OCI-LY1 (cell line): ENCODE measurements at regions not wholly inside any gene's neighbourhood (a gene's known extent, or its start where the extent isn't known, plus 50 kb on each side); places are given as distances from the start of the nearest gene placed in this dataset.

ENCODE experiments used
- H2AFZ ChIP-seq: fragments of 200-600 bp; sonication (generic), shearing (Covaris generic); 2 replicates; pipeline ENCODE4 v1.6.0; 2014; ENCODE audit warnings: antibody characterized with exemption, mild to moderate bottlenecking, low read length
- H3F3A ChIP-seq: fragments of 200-600 bp; sonication (generic), shearing (Covaris generic); 2 replicates; pipeline ENCODE4 v1.6.0; 2014; ENCODE audit warnings: mild to moderate bottlenecking, antibody characterized with exemption, low read length, moderate library complexity; ENCODE audit not compliant: insufficient read depth
- H3K27ac ChIP-seq: fragments of 200-600 bp; sonication (generic); 2 replicates; pipeline ENCODE4 v1.5.1; 2014; ENCODE audit warnings: low read length, mixed run types, mild to moderate bottlenecking, low read depth; ENCODE audit not compliant: poor library complexity, severe bottlenecking
- H3K27me3 ChIP-seq: fragments of 200-600 bp; sonication (generic); 2 replicates; pipeline ENCODE4 v1.6.0; 2014; ENCODE audit warnings: antibody characterized with exemption, mild to moderate bottlenecking, low read length, moderate library complexity; ENCODE audit not compliant: insufficient read depth
- H3K36me3 ChIP-seq: fragments of 200-600 bp; sonication (generic); 2 replicates; pipeline ENCODE4 v1.6.1; 2014; ENCODE audit warnings: mild to moderate bottlenecking, antibody characterized with exemption, low read length, moderate library complexity, mixed read lengths; ENCODE audit not compliant: insufficient read depth
- H3K4me1 ChIP-seq: fragments of 200-600 bp; sonication (generic); 2 replicates; pipeline ENCODE4 v1.5.1; 2014; ENCODE audit warnings: mild to moderate bottlenecking, low read length, moderate library complexity; ENCODE audit not compliant: insufficient read depth, severe bottlenecking
- H3K4me2 ChIP-seq: fragments of 200-600 bp; sonication (generic), shearing (Covaris generic); 2 replicates; pipeline ENCODE4 v1.6.1; 2014; ENCODE audit warnings: low read length
- H3K4me3 ChIP-seq: fragments of 200-600 bp; sonication (generic); 2 replicates; pipeline ENCODE4 v1.5.1; 2014; ENCODE audit warnings: low read length, low read depth, mild to moderate bottlenecking, mixed read lengths; ENCODE audit not compliant: poor library complexity, severe bottlenecking
- H3K79me2 ChIP-seq: fragments of 200-600 bp; shearing (Covaris generic); 2 replicates; pipeline ENCODE4 v1.6.1; 2016; ENCODE audit warnings: mixed run types, low read length, mixed read lengths; ENCODE audit not compliant: insufficient read depth
- H3K9ac ChIP-seq: fragments of 200-600 bp; sonication (generic), shearing (Covaris generic); 2 replicates; pipeline ENCODE4 v1.6.1; 2014; ENCODE audit warnings: mild to moderate bottlenecking, low read length, mixed read lengths
- H3K9me2 ChIP-seq: fragments of 200-600 bp; sonication (generic), shearing (Covaris generic); 2 replicates; pipeline ENCODE4 v1.6.1; 2014; ENCODE audit warnings: low read depth, mild to moderate bottlenecking, low read length, mixed read lengths
- H3K9me3 ChIP-seq: fragments of 200-600 bp; shearing (Covaris generic); 2 replicates; pipeline ENCODE4 v1.6.1; 2014; ENCODE audit warnings: low read length, mixed read lengths
- H4K20me1 ChIP-seq: fragments of 200-600 bp; sonication (generic), shearing (Covaris generic); 2 replicates; pipeline ENCODE4 v1.6.0; 2016; ENCODE audit warnings: mild to moderate bottlenecking, low read length; ENCODE audit not compliant: insufficient read depth
- EZH2 ChIP-seq: fragments of 200-600 bp; sonication (generic), shearing (Covaris generic); IDR thresholded peaks from 2 replicates; pipeline ENCODE4 v1.8.0; 2017; ENCODE audit warnings: borderline replicate concordance, mixed run types, mild to moderate bottlenecking, antibody characterized with exemption, low read length, moderate library complexity, mixed read lengths
- TF ChIP-seq, protein P1 (sequence below): fragments of 200-600 bp; sonication (generic), shearing (Covaris generic); IDR thresholded peaks from 2 replicates; pipeline ENCODE4 v1.5.1; 2017; ENCODE audit warnings: mild to moderate bottlenecking, antibody characterized with exemption, low read length, moderate library complexity, mixed read lengths

GRCh38 chr4:135177321-135177720 is 975.7 kb upstream of the PABPC4L start:
- Histone ChIP-seq H3K9ac (no peak overlapping the region), H3F3A (no peaks in the 10 kb centered on the region), H2AFZ (no peak overlapping the region), H3K36me3 (no peaks in the 10 kb centered on the region), H3K27me3 (no peaks in the 10 kb centered on the region), H3K4me2 (no peak overlapping the region), H3K79me2 (no peaks in the 10 kb centered on the region), H4K20me1 (no peaks in the 10 kb centered on the region), H3K9me3 (no peaks in the 10 kb centered on the region), H3K9me2 (no peaks in the 10 kb centered on the region), H3K27ac (no peak overlapping the region), H3K4me3 (no peak overlapping the region), H3K4me1 (no peaks in the 10 kb centered on the region)
- TF ChIP-seq, protein P1, sequence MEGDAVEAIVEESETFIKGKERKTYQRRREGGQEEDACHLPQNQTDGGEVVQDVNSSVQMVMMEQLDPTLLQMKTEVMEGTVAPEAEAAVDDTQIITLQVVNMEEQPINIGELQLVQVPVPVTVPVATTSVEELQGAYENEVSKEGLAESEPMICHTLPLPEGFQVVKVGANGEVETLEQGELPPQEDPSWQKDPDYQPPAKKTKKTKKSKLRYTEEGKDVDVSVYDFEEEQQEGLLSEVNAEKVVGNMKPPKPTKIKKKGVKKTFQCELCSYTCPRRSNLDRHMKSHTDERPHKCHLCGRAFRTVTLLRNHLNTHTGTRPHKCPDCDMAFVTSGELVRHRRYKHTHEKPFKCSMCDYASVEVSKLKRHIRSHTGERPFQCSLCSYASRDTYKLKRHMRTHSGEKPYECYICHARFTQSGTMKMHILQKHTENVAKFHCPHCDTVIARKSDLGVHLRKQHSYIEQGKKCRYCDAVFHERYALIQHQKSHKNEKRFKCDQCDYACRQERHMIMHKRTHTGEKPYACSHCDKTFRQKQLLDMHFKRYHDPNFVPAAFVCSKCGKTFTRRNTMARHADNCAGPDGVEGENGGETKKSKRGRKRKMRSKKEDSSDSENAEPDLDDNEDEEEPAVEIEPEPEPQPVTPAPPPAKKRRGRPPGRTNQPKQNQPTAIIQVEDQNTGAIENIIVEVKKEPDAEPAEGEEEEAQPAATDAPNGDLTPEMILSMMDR: no peak
- no peak for TF ChIP-seq EZH2

DNA sequence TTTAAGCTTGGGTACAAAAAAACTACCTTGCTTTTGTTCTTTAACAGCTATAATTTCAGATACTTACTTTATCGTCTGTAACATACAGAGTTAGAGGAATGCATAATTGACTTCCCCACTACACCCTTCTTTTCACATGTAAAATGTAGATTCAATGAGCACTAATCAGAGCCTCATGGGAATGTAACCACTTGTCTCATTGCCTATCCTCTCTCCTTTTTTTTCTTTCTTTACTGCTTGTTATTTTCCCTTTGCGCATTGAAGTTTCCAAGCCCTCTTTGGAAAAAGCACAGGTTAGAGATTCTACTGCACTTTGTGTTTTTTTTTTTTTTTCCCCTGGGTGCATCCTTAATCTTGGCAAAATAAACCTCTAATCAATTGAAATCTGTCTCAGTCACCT is 965.1 kb upstream of the PABPC4L start:
- Histone ChIP-seq H3K79me2 (no peaks in the 10 kb centered on the region), H4K20me1 (no peaks in the 10 kb centered on the region), H3K36me3 (no peaks in the 10 kb centered on the region), H3K9ac (no peak overlapping the region), H3K4me1 (no peaks in the 10 kb centered on the region), H3K27ac (no peak overlapping the region), H3K9me2 (no peaks in the 10 kb centered on the region), H3F3A (no peaks in the 10 kb centered on the region), H3K4me3 (no peak overlapping the region), H3K27me3 (no peaks in the 10 kb centered on the region), H2AFZ (no peak overlapping the region), H3K4me2 (no peak overlapping the region), H3K9me3 (no peaks in the 10 kb centered on the region)
- TF ChIP-seq EZH2: no peak
- TF ChIP-seq, protein P1: no peak

DNA sequence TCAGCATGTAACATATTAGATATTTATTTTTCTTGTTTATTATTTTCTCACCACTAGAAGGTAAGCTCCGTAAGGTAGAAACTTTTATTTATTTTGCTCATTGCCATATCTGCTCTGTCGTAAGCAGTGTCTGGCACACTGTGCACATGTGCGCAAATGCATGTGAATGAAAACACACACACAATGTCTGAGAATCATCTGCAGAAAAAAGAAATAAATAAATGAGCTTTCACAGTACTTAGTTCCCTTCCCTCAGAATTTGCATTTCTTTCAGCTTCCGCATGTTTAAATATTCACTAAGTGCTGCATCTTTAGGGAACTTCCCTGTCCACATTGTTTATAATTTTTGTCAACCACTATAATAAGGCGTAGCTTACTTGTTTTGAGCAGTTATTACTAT is 963.0 kb upstream of the PABPC4L start:
- TF ChIP-seq, protein P1: no peak
- TF ChIP-seq EZH2: no peak
- no peaks in the 10 kb centered on the region for H3K27me3 ChIP-seq
- H3K79me2 ChIP-seq: no peaks in the 10 kb centered on the region
- no peak overlapping the region for H3K27ac ChIP-seq
- H3K4me2 ChIP-seq: no peak overlapping the region
- no peaks in the 10 kb centered on the region for H3F3A ChIP-seq
- no peaks in the 10 kb centered on the region for H3K9me3 ChIP-seq
- no peak overlapping the region for H3K4me3 ChIP-seq
- no peaks in the 10 kb centered on the region for H3K9me2 ChIP-seq
- no peaks in the 10 kb centered on the region for H4K20me1 ChIP-seq
- no peak overlapping the region for H3K9ac ChIP-seq
- no peaks in the 10 kb centered on the region for H3K4me1 ChIP-seq
- no peak overlapping the region for H2AFZ ChIP-seq
- H3K36me3 ChIP-seq: no peaks in the 10 kb centered on the region
